ENCODE measurements at regions not wholly inside any gene's neighbourhood (a gene's known extent, or its start where the extent isn't known, plus 50 kb on each side); places are given as distances from the start of the nearest gene placed in this dataset.

GRCh38 chr12:94748726-94749421, 98.5 kb upstream of the TMCC3 start:
- TF ChIP-seq CTCF (conservative IDR thresholded peaks at IDR 0.05; ENCODE audit: low read length): no peak
- DNase-seq (ENCODE audit: low read depth): no peak
- no peak overlapping the region for H3K4me3 ChIP-seq (ENCODE audit: low read length)

- TF ChIP-seq CTCF (conservative IDR thresholded peaks at IDR 0.05; ENCODE audit: low read length): no peak
- no peak overlapping the region for H3K4me3 ChIP-seq (ENCODE audit: low read length)
- no peak for DNase-seq (ENCODE audit: low read depth)
These were observed 95.2 kb upstream of the TMCC3 start for GRCh38 chr12:94745562-94745961.

GRCh38 chr12:94743174-94743573, 92.8 kb upstream of the TMCC3 start:
- no peak overlapping the region for H3K4me3 ChIP-seq (ENCODE audit: low read length)
- no peak for TF ChIP-seq CTCF (conservative IDR thresholded peaks at IDR 0.05; ENCODE audit: low read length)
- no peak for DNase-seq (ENCODE audit: low read depth)

GRCh38 chr12:94740601-94741362, 90.4 kb upstream of the TMCC3 start:
- TF ChIP-seq CTCF (conservative IDR thresholded peaks at IDR 0.05; ENCODE audit: low read length): no peak
- no peak overlapping the region for H3K4me3 ChIP-seq (ENCODE audit: low read length)
- DNase-seq (ENCODE audit: low read depth): no peak

GRCh38 chr12:94736820-94737219, 86.5 kb upstream of the TMCC3 start:
- no peak overlapping the region for H3K4me3 ChIP-seq (ENCODE audit: low read length)
- no peak for TF ChIP-seq CTCF (conservative IDR thresholded peaks at IDR 0.05; ENCODE audit: low read length)
- no peak for DNase-seq (ENCODE audit: low read depth)

- no peak for TF ChIP-seq CTCF (conservative IDR thresholded peaks at IDR 0.05; ENCODE audit: low read length)
- DNase-seq (ENCODE audit: low read depth): no peak
- no peak overlapping the region for H3K4me3 ChIP-seq (ENCODE audit: low read length)
These were observed 85.6 kb upstream of the TMCC3 start for GRCh38 chr12:94736004-94736403.

GRCh38 chr12:94733727-94734126, 83.4 kb upstream of the TMCC3 start:
- no peak overlapping the region for H3K4me3 ChIP-seq (ENCODE audit: low read length)
- no peak for DNase-seq (ENCODE audit: low read depth)
- TF ChIP-seq CTCF (conservative IDR thresholded peaks at IDR 0.05; ENCODE audit: low read length): no peak
